Liver (tissue), 3 donors: ENCODE measurements at regions not wholly inside any gene's neighbourhood (a gene's known extent, or its start where the extent isn't known, plus 50 kb on each side); places are given as distances from the start of the nearest gene placed in this dataset.

Source experiments
- EGR1 ChIP-seq, 2 donors: IDR thresholded peaks; 2 replicates each; pipeline ENCODE4 v1.6.1; 2016 to 2018; ENCODE audit warnings: antibody characterized with exemption in 2 of 2, low read depth in 2 of 2
- GABPA ChIP-seq, 2 donors: IDR thresholded peaks in 1 of 2; conservative IDR thresholded peaks in 1 of 2; 2 replicates each; pipeline ENCODE4 v1.6.1; 2016; ENCODE audit warnings: antibody characterized with exemption in 2 of 2, mild to moderate bottlenecking in 1 of 2, moderate library complexity in 1 of 2
- HNF4A ChIP-seq, 2 donors: conservative IDR thresholded peaks; 2 replicates each; pipeline ENCODE4 v1.6.1; 2016; ENCODE audit warnings: antibody characterized with exemption in 2 of 2, mild to moderate bottlenecking in 2 of 2
- HNF4G ChIP-seq: IDR thresholded peaks from 2 replicates; pipeline ENCODE4 v1.6.1; 2016; ENCODE audit warnings: antibody characterized with exemption
- JUND ChIP-seq, 2 donors: IDR thresholded peaks; 2 replicates each; pipeline ENCODE4 v1.6.1; 2016; ENCODE audit warnings: antibody characterized with exemption in 2 of 2
- MAX ChIP-seq: IDR thresholded peaks from 2 replicates; pipeline ENCODE4 v1.6.1; 2016; ENCODE audit warnings: antibody characterized with exemption
- RAD21 ChIP-seq, 2 donors: IDR thresholded peaks; 2 replicates each; pipeline ENCODE4 v1.6.1; 2016; ENCODE audit warnings: antibody characterized with exemption in 2 of 2, mild to moderate bottlenecking in 2 of 2
- REST ChIP-seq: IDR thresholded peaks from 2 replicates; pipeline ENCODE4 v1.6.1; 2016; ENCODE audit warnings: antibody characterized with exemption, mild to moderate bottlenecking
- RXRA ChIP-seq, 2 donors: IDR thresholded peaks; 2 replicates each; pipeline ENCODE4 v1.6.1; 2017 to 2018; ENCODE audit warnings: antibody characterized with exemption in 2 of 2, mild to moderate bottlenecking in 1 of 2
- SP1 ChIP-seq: IDR thresholded peaks from 2 replicates; pipeline ENCODE4 v1.6.1; 2018; ENCODE audit warnings: antibody characterized with exemption, mild to moderate bottlenecking
- TAF1 ChIP-seq: conservative IDR thresholded peaks from 2 replicates; pipeline ENCODE4 v1.6.1; 2016; ENCODE audit warnings: antibody characterized with exemption, mild to moderate bottlenecking
- YY1 ChIP-seq: IDR thresholded peaks from 2 replicates; pipeline ENCODE4 v1.6.1; 2016; ENCODE audit warnings: antibody characterized with exemption, mild to moderate bottlenecking
- TF ChIP-seq, protein P1 (sequence below): fragments of 150-350 bp; IDR thresholded peaks from 2 replicates; pipeline ENCODE4 v1.5.1; 2017; ENCODE audit warnings: improper control_type of control experiment, low read depth, low read length; ENCODE audit not compliant: missing input control
- donor health status: healthy.
- donor health status: healthy.

- TF ChIP-seq, protein P1, sequence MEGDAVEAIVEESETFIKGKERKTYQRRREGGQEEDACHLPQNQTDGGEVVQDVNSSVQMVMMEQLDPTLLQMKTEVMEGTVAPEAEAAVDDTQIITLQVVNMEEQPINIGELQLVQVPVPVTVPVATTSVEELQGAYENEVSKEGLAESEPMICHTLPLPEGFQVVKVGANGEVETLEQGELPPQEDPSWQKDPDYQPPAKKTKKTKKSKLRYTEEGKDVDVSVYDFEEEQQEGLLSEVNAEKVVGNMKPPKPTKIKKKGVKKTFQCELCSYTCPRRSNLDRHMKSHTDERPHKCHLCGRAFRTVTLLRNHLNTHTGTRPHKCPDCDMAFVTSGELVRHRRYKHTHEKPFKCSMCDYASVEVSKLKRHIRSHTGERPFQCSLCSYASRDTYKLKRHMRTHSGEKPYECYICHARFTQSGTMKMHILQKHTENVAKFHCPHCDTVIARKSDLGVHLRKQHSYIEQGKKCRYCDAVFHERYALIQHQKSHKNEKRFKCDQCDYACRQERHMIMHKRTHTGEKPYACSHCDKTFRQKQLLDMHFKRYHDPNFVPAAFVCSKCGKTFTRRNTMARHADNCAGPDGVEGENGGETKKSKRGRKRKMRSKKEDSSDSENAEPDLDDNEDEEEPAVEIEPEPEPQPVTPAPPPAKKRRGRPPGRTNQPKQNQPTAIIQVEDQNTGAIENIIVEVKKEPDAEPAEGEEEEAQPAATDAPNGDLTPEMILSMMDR: no peak
- TF ChIP-seq HNF4A (conservative IDR thresholded peaks at IDR 0.05): no peak
- TF ChIP-seq GABPA (IDR thresholded peaks at IDR 0.05 in 1 of 2, conservative IDR thresholded peaks at IDR 0.05 in 1 of 2): no peak
- TF ChIP-seq HNF4G: no peak
- no peak for TF ChIP-seq RAD21 (IDR thresholded peaks at IDR 0.05)
- no peak for TF ChIP-seq REST
- no peak for TF ChIP-seq RXRA (IDR thresholded peaks at IDR 0.05)
- no peak for TF ChIP-seq TAF1
- no peak for TF ChIP-seq SP1
- TF ChIP-seq MAX: no peak
- TF ChIP-seq JUND (IDR thresholded peaks at IDR 0.05): no peak
- no peak for TF ChIP-seq EGR1 (IDR thresholded peaks at IDR 0.05; ENCODE audit: low read depth in 2 of 2)
- TF ChIP-seq YY1: no peak
Measured at GRCh38 chr6:934686-935085, 241.7 kb upstream of the EXOC2 start.
